Esophagus muscularis mucosa (tissue), 4 donors: ENCODE measurements at regions not wholly inside any gene's neighbourhood (a gene's known extent, or its start where the extent isn't known, plus 50 kb on each side); places are given as distances from the start of the nearest gene placed in this dataset.

Experiments used
- EP300 ChIP-seq: sonication (generic); formaldehyde crosslinking; IDR thresholded peaks from one replicate; pipeline ENCODE4 v1.6.1; 2017; ENCODE audit warnings: antibody characterized with exemption
- POLR2A ChIP-seq: fragments of 450-650 bp; IDR thresholded peaks from one replicate; pipeline ENCODE4 v1.6.1; 2017; ENCODE audit warnings: antibody characterized with exemption, moderate library complexity, mild to moderate bottlenecking, low read depth
- TF ChIP-seq, protein P1 (sequence below), 3 experiments: fragments of 200-600 bp in 2 of 3; fragments of 450-650 bp in 1 of 3; sonication (generic) in 2 of 3; IDR thresholded peaks; one replicate each; pipeline ENCODE4 v1.5.1; 2017 to 2019; ENCODE audit warnings: antibody characterized with exemption in 3 of 3, mild to moderate bottlenecking in 2 of 3, moderate library complexity in 1 of 3

GRCh38 chr7:142693911-142694310, 55.4 kb upstream of the PRSS1 start:
- TF ChIP-seq, protein P1, sequence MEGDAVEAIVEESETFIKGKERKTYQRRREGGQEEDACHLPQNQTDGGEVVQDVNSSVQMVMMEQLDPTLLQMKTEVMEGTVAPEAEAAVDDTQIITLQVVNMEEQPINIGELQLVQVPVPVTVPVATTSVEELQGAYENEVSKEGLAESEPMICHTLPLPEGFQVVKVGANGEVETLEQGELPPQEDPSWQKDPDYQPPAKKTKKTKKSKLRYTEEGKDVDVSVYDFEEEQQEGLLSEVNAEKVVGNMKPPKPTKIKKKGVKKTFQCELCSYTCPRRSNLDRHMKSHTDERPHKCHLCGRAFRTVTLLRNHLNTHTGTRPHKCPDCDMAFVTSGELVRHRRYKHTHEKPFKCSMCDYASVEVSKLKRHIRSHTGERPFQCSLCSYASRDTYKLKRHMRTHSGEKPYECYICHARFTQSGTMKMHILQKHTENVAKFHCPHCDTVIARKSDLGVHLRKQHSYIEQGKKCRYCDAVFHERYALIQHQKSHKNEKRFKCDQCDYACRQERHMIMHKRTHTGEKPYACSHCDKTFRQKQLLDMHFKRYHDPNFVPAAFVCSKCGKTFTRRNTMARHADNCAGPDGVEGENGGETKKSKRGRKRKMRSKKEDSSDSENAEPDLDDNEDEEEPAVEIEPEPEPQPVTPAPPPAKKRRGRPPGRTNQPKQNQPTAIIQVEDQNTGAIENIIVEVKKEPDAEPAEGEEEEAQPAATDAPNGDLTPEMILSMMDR (IDR thresholded peaks at IDR 0.05), result no peak
- no peak for TF ChIP-seq POLR2A
- TF ChIP-seq EP300, result no peak
